ENCODE measurements at regions not wholly inside any gene's neighbourhood (a gene's known extent, or its start where the extent isn't known, plus 50 kb on each side); places are given as distances from the start of the nearest gene placed in this dataset.

DNA sequence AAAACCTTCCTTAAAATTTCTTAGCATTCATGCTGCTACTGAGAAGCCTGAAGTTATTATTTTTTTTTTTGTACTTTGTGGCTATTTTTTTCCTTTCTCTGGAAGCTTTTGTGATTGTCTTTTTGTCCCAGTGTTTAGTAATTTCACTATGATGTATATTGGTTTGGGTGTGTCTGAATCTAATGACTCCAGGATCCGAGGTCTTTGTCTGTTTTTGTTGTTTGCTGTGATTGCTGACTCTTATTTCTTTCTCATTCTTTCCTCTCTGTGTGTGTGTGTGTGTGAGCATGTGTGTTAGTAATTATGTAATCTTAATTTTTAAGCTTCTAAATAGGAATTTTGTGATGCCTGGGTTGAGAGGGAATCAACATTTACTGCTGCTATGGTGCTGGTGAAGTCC, 152.0 kb downstream of the RAP2B start:
- DNase-seq (ENCODE audit: low read depth) = no peak

DNA sequence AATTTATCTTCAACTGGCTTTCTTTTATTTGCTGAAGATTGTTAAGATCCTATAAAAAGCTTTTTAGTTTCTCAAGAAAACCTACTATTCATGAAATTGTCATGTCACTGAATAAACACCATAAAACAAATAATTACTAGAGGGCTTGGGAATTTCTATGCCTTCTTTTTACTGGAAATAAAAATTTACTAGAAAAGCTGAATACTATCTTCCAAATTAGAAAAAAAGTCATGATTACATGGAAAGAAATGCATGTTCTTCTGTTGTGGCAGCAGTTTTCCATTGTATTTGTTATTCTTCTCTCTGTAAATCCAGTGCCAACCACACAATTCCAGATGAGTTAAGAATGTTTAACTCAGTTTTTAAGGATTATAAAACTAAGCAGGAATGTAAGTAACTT, 153.8 kb downstream of the RAP2B start:
- no peak for DNase-seq (ENCODE audit: low read depth)

DNA sequence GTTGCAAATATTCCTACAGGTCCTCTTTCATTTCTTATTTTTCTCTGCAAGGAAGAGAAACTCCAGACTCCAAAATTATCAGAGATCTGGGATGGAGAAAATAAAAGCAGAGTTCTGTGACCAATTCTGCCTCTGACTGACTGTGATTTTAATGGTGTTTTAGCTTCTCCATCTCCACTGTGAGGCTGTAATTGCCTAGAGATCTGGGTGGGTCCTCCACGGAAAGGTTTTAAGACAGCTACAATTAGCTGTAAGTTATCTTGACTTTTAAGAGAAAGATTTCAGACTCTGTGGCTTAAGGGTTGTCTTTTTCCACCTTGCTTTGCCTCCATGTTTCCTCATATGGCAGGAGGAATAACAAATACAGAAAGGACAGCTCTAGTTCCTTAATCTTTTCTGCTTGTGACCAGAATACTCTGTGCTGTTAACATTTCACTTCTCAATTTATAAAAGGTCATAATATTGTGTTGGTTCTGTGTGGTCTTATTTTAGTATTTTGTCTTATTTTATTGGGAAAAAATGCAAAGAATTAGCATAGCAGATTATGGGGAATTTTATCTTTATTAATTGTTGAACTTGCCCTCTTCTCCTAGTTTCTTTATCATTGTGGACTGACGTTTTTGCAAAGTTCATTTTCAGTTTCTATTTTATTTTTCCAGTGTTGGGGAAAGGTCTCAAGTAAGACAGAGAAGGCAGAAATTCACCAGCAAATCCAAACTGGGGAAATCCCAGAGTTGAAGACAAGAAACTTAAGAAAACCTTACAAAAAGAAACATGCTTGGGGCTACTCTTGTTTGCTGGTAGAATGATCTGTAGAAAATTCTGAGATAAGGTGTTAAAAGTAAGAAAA, 157.9 kb downstream of the RAP2B start:
- no peak for DNase-seq (ENCODE audit: low read depth)

DNA sequence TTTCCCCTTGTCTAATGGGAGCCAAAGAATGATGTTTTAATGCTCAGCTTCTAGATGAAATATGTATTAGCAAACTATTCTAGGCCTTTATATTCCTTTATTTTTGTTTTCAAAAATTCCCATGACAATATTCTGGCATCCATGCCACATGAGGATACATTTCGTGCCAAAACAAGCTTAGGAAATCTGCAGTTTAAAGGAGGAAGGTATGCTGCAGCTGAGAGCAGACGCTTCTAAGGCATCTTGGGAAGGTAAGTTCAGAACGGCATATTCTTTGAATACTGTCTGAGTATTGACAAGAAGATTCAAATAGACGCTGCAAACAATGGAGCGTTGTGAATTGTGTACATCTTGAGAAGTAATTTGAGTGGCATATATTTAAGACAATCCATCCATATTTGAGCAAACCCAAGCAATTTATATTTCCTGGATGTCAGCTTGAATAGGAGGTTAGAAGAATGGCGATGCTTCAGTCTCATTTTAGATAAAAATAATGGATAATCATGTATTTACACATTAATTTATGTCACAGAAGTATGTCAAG, 158.6 kb downstream of the RAP2B start:
- no peak for DNase-seq (ENCODE audit: low read depth)

DNA sequence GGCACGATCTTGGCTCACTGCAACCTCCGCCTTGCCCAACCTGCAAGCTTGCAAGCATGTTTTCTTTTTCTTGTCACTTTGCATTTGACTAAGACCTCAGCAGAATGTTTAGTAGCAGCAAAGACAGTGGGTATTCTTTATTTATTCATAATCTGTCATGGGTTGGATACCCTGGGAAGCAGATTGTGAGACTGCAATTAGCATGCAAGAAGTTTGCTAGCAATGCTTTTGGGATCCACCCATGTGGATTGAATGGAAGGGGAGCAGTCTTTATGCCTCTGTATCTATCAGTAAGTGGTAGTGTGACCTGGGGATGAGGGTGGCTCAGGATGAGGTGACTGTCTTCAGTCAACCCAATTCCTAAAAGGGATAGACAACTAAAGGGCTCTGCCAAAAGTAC, 166.7 kb downstream of the RAP2B start:
- DNase-seq (ENCODE audit: low read depth) = no peak

DNA sequence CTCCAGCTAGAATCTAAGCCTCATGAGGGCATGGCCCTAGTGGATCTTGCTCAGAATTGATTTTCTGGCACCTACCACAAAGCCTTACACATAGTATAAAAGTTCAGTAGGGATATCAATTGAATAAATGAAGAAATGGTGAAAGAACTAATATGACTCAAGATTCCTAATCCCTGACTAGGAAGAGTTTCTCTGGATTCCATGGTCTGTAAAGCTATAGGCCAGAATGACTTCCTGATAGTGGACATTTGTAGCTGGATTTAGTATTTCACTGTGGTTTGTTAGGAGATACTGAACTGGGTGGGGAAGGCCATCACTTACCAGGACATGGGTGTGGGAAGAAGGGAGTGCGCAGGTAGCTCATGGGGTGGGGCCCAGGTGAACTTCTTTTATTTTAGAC, 168.9 kb downstream of the RAP2B start:
- no peak for DNase-seq (ENCODE audit: low read depth)

DNA sequence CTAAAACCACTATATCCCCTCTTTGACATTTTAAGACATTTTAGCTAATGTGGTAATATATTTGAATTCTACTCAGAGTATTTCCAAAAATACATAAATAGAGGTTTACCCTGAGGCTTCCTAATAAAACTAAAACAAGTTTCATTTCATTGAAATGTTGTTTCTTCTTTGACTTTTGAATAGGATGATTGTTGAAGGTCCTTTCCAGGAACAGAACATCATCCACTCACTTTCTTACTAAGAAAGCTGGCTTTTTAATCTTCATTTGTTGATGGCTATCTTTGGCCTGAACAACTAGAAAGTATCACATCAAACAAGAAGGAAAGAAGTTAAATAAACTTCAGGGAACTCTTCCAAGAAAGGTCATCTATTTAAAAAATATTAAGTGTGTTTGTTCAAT, 169.7 kb downstream of the RAP2B start:
- no peak for DNase-seq (ENCODE audit: low read depth)

DNA sequence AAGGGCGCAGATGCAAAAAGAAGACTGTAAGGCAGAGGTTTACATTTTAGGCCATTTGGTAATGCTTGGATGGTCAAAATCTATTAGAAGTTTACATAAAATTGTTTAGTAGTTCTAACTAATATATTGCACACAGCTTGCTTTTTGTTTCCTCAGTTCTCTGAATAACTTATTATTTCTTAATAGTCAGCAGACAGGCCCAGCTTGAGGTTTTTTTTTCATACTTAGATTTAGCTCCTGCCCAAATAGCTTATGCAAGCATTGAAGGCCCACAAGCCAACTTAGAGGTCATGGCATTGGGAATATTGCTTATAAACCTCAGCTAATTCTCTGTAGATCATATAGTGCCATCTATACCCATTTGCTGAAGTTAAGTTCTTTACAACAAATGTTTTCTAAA, 172.5 kb downstream of the RAP2B start:
- no peak for DNase-seq (ENCODE audit: low read depth)

DNA sequence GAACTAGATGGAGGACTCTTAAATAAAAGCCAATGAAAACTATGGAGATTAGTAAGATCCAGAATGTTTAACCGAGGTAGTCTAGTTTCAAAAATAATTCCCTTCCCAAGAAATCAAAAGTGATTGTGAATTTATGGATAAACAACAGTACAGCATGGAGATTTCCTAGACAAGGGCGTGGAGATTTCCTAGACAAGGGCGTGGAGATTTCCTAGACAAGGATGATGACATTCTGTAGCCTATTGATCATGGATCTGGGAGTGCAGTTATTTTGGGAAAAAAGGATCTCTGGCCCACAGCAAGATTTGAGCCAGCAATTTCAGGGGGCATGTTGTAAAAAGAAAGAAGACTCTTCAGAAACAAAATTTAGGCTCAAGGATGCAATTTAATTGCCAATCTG, 175.3 kb downstream of the RAP2B start:
- no peak for DNase-seq (ENCODE audit: low read depth)

DNA sequence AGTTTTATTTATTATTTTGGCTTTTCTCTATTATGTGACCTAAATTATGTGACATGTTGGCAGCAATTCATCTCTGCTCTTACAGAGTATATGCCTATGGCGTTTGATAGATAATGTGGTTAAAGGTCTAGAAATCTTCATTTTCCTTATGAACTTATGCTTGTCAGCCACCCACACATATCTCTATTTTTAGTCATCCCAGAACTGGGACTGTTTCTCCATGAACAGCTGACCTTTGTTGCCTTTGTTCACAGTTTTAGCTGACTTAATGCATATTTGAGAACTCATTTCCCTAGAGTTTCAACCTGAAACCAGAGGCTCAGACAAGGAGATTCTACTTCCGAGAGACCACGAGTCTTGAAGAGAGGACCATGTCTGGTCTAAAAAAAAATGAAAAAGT, 176.5 kb downstream of the RAP2B start:
- no peak for DNase-seq (ENCODE audit: low read depth)

DNA sequence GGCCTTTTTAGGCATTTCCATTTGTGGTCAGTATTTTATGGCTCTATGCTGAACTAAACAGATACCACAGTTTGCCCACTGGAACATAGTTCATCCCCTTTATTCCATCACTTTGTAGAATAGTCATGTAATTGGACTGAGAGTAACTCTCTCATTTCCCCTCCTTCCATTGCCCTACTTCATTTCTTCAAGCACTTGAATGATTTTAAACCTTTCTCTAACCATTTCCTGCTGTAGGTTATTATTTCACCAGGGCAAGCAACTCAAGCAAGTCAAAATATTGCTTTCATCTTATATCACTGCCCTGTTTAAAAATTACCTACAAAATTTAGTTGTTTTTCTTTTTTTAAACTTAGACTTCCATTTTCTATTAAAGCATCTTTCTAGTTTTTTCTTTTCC, 177.0 kb downstream of the RAP2B start:
- no peak for DNase-seq (ENCODE audit: low read depth)

DNA sequence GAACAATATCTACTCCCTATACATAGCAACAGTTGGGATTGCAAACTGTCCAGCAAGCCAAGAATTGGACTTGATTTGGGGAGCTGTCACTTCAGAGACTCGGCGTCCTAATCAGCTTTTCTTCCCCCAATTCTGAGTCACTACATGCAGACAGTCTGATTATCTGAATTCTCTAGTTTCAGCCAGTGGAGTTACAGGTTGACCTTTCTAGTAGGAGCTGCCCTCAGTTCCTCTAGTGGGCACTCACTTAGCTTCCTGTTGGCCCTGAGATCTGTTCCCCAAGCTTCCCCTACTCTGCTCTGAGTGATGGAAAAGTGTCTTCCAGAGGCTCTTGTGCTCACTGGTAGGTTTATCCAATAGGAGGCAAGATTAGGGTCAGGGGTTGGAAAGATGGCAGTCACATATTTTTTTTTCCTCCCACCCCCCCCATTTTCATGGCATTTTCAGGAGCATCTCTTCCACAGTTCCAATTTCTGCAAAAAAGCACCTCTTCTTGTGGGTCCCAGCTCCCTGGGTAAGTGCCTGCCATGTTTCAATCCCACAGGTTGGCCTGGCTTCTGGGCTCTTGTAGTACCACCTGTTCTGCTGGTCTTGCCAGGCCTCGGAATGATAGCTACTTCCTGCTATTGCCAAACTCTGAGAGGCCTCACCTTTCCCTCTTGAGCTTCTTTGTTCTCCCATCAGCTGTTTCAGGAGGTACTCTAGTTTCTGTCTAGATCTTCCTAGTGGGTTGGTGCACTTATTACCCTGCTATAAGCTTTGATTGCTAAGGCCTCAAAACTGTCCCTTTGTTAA, 182.2 kb downstream of the RAP2B start:
- DNase-seq (ENCODE audit: low read depth) = no peak

DNA sequence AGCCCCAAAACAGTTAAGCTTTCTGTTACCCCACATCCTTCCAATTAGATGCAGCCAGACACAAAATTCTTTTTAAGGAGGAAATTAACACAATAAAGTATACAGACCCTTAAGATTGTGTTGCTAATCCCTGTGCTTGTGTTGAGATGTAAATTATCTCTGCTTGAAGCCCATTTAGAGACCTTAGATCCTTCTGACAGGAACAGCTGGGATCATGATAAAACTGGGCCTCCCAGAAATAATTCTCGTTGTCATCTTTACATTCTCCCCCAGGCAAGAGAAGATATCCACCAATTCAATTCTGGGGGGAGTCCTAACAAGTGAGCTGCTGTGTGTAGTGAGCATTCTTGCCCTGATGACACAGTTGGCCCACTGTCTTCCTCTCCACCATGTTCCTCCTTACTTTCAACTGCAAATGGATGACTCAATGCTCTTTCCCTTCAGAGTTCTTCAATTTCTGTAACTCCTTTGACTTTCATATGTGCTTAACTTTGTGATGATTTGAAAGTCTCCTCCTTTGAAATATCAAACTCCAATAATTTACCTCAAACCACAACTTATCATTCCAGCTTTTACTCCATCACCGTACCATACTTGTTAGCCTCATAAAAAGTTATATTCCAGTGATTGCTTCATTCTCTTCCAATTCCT, 186.6 kb downstream of the RAP2B start:
- DNase-seq (ENCODE audit: low read depth) = no peak

DNA sequence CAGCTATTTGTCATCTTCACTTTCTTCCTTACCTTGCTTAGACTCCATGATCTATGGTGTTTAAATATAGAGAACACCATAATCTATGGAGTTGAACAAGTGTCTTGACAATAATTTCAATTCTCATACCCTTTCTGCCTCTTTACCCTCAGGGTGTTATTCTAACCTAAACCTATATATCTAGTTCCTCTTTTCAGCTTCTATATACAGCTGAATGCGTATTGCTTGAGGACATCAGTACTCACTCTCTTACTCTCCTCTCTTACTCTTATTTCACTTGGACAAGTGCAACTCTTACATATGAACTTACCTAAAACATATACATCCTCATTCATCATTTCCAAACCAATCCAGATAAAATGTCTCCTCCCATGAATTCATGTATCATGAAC, 187.1 kb downstream of the RAP2B start:
- no peak for DNase-seq (ENCODE audit: low read depth)

DNA sequence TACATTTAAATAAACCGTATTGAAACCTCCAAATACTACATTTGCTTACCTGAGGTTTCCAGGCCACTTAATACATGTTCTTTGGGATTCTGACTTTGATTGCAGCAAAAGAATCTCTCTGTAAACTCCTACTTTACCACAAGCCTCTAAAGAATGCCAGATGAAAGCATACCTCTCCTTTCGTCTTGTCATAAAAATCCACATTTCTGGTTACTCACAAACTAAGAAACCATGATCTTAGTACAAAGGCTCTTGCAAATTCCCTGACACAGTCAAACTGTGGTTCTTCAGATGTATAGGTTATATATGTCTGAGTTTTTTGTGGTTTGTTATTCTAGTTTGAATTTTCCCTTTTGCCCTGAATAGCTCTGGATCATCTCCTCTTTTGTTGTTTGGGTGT, 188.4 kb downstream of the RAP2B start:
- DNase-seq (ENCODE audit: low read depth) = no peak

DNA sequence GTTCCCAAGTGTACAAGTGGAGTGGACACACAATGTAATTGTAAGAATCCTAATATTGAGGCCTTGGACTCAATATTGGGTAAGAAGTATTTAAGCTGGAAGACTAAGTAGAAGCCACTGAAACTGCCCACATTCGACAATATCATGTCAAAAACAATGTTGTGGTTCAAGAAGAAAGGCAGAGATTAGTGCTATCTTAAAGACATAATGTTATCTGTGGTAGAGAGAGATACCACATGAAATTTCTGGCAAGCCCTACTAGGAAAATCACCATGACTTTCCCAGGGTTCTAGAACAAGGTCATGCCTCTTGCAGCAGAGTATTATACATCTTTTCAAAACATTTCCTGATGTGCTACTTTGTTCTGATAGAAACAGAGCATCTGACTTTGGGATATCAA, 192.6 kb downstream of the RAP2B start:
- DNase-seq (ENCODE audit: low read depth) = no peak

DNA sequence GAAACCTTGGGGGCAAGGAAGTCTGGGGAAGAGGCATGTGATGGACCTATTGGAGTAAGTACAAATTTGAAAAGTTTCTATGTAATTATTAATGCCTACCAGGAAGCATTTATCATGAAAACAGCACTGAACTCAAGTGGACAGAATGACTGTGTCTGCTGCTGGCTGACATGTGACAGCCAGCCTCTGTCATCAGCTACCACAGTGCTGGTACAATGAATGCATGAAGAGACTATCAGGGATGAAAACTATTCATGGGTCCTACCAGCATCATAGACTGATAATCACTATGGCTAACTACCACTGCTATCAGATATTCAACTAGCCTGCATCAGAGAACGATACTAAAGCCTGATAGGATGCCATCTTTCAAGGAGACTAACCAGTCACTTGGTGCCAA, 193.5 kb downstream of the RAP2B start:
- DNase-seq (ENCODE audit: low read depth) = no peak

DNA sequence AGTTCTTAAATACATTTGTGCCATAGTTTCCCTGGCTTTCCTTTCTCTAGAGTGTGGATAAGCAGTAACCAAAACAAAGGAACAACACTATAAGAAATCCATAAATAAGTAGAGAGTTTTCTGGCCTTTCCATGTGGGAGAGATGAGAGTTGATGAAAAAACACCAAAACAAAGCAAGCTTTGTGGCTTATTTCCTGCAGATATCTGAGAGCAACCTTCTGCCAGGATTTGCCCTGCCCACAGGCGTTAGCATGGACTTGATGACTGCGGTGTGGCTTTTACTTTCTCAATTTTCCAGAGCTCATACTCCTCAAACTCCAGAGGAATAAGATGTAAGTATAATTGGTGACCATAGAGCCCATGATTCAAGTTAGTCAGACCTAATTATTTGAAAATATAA, 194.9 kb downstream of the RAP2B start:
- no peak for DNase-seq (ENCODE audit: low read depth)

DNA sequence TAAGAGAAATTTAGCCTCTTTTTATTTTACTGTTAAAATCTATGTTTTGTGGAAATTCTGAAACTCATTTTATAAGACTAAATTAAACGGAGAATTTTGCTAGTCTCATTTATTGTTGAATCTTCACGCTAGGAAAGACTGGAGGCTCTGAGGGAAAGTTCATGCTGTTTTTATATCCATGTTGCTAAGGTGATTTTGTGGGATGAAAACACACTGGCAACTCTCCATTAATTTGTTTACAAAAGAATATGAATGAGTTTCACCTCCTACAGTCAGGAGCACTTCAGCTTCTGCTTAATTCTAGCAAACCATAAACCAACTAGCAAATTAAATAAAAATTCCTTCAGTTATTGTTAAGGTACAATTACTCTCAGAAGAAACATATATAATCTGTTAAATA, 195.4 kb downstream of the RAP2B start:
- DNase-seq (ENCODE audit: low read depth) = no peak

DNA sequence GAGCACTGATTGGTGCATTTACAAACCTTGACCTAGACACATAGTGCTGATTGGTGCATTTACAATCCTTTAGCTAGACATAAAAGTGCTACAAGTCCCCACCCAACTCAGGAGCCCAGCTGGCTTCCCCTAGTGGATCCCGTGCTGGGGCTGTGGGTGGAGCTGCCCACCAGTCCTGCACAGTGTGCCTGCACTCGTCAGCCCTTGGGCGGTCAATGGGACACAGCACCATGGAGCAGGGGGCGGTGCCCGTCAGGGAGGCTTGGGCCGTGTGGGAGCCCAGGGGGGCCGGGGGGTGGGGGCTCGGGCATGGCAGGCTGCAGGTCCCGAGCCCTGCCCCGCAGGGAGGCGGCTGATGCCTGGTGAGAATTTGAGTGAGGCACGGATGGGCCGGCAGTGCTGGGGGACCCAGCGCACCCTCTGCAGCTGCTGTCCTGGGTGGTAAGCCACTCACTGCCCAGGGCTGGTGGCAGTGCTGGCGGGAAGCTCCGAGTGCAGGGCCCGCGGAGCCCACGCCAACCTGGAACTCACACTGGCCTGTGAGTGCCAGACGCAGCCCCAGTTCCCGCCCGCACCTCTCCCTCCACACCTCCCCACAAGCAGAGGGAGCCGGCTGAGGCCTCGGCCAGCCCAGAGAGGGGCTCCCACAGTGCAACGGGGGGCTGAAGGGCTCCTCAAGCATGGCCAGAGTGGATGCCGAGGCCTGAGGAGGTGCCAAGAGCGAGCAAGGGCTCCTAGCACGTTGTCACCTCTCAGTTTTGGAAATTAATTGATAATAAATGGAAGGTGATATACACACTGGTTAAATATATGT, 207.7 kb downstream of the RAP2B start:
- DNase-seq (ENCODE audit: low read depth) = no peak

DNA sequence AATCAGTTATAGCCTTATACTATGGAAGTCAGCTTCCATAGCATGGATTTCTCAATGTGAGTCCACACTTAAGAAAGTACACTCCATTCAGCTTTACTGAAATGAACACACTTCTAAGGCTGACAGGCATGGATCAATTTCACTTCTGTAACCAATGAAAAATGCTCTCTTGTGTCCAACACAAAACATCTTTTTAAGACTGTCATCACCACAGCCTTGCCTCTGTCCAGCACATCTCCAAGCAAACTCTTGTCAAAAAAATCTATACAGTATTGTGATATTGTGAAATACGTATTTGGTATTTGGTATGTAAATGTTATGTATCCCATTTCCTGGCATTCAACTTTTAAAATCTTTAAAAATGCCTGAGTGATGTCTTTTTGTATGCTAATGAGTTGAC, 208.7 kb downstream of the RAP2B start:
- no peak for DNase-seq (ENCODE audit: low read depth)

DNA sequence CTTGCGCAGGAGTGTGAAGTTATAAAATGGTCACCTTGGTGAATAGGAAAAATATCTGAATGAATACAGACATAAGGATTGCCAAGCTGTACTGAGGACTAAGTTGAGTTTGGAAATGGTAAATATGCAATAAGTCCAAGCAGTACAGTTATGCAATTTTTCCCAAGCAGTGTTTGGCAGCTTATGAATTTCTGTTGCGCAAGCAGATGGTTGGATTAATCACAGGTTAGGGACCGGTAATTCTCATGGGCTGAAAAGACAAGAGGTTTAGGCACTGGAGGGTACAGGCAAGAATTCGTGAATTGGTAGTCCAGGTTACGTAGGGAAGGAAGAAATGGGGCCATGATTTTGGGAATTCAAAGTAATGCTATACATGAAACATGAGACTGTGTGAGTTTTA, 210.3 kb downstream of the RAP2B start:
- DNase-seq (ENCODE audit: low read depth) = no peak

Data from stimulated activated CD8-positive, alpha-beta memory T cell treated with anti-CD3 and anti-CD28 coated beads, Interleukin-12 subunit alpha, Interleukin-12 subunit beta, amount 100 ng/mL, for 4 hours (primary cell).